ENCODE measurements at regions not wholly inside any gene's neighbourhood (a gene's known extent, or its start where the extent isn't known, plus 50 kb on each side); places are given as distances from the start of the nearest gene placed in this dataset.

DNA sequence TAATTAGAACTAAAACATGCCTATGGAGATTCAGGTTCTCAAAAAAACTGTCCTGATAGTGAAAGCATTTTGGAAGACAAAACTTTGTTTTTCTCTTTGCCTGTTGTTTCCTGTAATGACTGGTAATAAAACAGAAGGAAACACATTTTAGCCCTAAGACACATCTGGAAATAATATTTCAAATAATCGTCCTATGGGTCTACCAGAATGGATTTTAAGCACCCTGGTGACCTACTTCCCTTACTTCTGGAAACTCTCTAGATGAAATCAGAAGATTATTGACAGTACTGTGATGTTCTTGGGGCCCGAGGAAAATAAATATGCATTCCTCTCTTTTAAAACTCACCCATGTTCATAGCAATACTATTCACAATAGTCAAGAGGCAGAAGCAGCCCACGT lies 110.1 kb upstream of the TLE4 start:
- TF ChIP-seq, protein P1, sequence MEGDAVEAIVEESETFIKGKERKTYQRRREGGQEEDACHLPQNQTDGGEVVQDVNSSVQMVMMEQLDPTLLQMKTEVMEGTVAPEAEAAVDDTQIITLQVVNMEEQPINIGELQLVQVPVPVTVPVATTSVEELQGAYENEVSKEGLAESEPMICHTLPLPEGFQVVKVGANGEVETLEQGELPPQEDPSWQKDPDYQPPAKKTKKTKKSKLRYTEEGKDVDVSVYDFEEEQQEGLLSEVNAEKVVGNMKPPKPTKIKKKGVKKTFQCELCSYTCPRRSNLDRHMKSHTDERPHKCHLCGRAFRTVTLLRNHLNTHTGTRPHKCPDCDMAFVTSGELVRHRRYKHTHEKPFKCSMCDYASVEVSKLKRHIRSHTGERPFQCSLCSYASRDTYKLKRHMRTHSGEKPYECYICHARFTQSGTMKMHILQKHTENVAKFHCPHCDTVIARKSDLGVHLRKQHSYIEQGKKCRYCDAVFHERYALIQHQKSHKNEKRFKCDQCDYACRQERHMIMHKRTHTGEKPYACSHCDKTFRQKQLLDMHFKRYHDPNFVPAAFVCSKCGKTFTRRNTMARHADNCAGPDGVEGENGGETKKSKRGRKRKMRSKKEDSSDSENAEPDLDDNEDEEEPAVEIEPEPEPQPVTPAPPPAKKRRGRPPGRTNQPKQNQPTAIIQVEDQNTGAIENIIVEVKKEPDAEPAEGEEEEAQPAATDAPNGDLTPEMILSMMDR (IDR thresholded peaks at IDR 0.05; ENCODE audit: unreplicated experiment): no peak
- Mint-ChIP-seq H3K27me3 (ENCODE audit: unreplicated experiment) (no peaks in the 10 kb centered on the region), H3K27ac (ENCODE audit: unreplicated experiment) (no peak overlapping the region), H3K4me3 (ENCODE audit: low read depth, unreplicated experiment) (no peak overlapping the region), H3K36me3 (ENCODE audit: insufficient read depth, unreplicated experiment) (no peaks in the 10 kb centered on the region), H3K9me3 (ENCODE audit: low read depth, unreplicated experiment) (peaks cover 2% of the 10 kb centered on the region), H3K4me1 (ENCODE audit: low read depth, unreplicated experiment) (no peaks in the 10 kb centered on the region)
- CTCF ChIA-PET: no interaction called here
- no peak for DNase-seq
- intact Hi-C loops (cut with micrococcal nuclease; ENCODE audit: unreplicated experiment): no loop called here
- no TSS peak for BruUV-seq (replicated peaks)

DNA sequence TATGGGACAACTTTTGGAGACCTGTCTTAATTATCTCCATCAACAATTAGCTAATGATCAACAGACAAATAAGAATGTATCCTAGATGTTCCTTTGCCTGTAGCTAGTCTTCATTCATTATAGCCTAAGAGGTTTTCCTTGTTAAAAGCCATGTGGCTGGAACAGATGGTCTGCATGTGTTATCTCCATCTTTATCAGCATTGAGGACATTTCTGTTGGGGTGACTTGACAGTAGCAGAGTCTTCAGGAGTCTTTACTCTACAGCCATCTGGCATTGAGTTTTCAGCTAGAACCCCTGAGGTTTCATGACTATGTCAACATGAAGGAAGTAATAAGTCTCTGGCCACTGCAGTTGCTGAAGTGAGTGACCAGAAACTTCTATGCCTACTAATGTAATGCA lies 106.6 kb upstream of the TLE4 start:
- no peak overlapping the region for H3K4me3 Mint-ChIP-seq (ENCODE audit: low read depth, unreplicated experiment)
- CTCF ChIA-PET: interaction anchor here (0.6 kb wide), 1 partner anchor 983 kb away, joined by 3 read pairs; no protein-coding TSS in a partner anchor
- H3K27me3 Mint-ChIP-seq (ENCODE audit: unreplicated experiment): no peaks in the 10 kb centered on the region
- no peaks in the 10 kb centered on the region for H3K9me3 Mint-ChIP-seq (ENCODE audit: low read depth, unreplicated experiment)
- TF ChIP-seq, protein P1 (IDR thresholded peaks at IDR 0.05; ENCODE audit: unreplicated experiment): no peak
- H3K27ac Mint-ChIP-seq (ENCODE audit: unreplicated experiment): no peak overlapping the region
- DNase-seq: no peak
- no peaks in the 10 kb centered on the region for H3K4me1 Mint-ChIP-seq (ENCODE audit: low read depth, unreplicated experiment)
- no TSS peak for BruUV-seq (replicated peaks)
- intact Hi-C loops (cut with micrococcal nuclease; ENCODE audit: unreplicated experiment): no loop called here
- H3K36me3 Mint-ChIP-seq (ENCODE audit: insufficient read depth, unreplicated experiment): no peaks in the 10 kb centered on the region

DNA sequence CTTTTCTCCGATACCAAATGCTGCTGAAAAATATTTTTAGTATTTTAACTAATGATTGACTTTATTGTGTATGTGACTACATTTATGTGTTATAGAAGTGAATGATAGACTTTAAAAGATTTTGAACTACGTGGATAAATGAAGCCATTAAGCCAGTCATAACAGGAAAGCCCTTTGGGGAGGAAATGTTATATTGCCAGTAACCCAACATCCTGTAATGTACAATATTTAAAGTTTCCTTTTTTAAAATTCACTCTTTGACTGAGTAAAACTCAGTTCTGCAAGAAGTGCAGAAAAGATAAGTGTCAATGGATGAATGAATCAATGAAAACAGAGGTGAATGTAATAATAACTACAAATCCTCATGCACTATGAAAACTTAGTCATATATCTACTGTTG lies 102.6 kb upstream of the TLE4 start:
- no peaks in the 10 kb centered on the region for H3K36me3 Mint-ChIP-seq (ENCODE audit: insufficient read depth, unreplicated experiment)

DNA sequence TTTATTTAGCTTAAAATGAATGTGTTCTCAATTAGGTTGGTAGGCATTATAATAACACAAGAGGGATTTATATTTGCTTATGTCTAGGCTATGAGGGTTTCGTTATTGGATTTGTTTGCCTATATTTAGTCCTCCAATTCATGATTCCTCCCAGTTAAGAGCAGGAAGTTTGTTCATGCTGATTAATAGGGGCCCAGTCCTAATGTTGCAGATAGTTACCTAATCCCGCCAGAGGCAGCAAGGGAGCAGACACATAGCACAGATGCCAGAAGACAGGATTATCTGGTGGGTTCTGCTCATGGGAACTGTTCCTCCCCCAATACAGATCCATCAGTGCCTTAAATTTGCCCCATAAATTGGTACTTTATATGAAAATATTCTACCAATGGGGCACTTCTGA lies 100.8 kb upstream of the TLE4 start:
- Mint-ChIP-seq H3K4me3 (ENCODE audit: low read depth, unreplicated experiment) (no peak overlapping the region), H3K27me3 (ENCODE audit: unreplicated experiment) (no peaks in the 10 kb centered on the region), H3K36me3 (ENCODE audit: insufficient read depth, unreplicated experiment) (no peaks in the 10 kb centered on the region), H3K4me1 (ENCODE audit: low read depth, unreplicated experiment) (no peaks in the 10 kb centered on the region), H3K9me3 (ENCODE audit: low read depth, unreplicated experiment) (no peaks in the 10 kb centered on the region), H3K27ac (ENCODE audit: unreplicated experiment) (no peak overlapping the region)
- intact Hi-C loops (cut with micrococcal nuclease; ENCODE audit: unreplicated experiment): no loop called here
- DNase-seq: no peak
- no TSS peak for BruUV-seq (replicated peaks)
- TF ChIP-seq, protein P1 (IDR thresholded peaks at IDR 0.05; ENCODE audit: unreplicated experiment): no peak
- CTCF ChIA-PET: no interaction called here

More for the DNA sequence above, 102.6 kb upstream of the TLE4 start:
- no peaks in the 10 kb centered on the region for H3K9me3 Mint-ChIP-seq (ENCODE audit: low read depth, unreplicated experiment)
- intact Hi-C loops (cut with micrococcal nuclease; ENCODE audit: unreplicated experiment): no loop called here
- no peak for DNase-seq
- H3K27ac Mint-ChIP-seq (ENCODE audit: unreplicated experiment): no peak overlapping the region
- no peak overlapping the region for H3K4me3 Mint-ChIP-seq (ENCODE audit: low read depth, unreplicated experiment)
- CTCF ChIA-PET: no interaction called here
- no peaks in the 10 kb centered on the region for H3K27me3 Mint-ChIP-seq (ENCODE audit: unreplicated experiment)
- TF ChIP-seq, protein P1 (IDR thresholded peaks at IDR 0.05; ENCODE audit: unreplicated experiment): no peak
- no peaks in the 10 kb centered on the region for H3K4me1 Mint-ChIP-seq (ENCODE audit: low read depth, unreplicated experiment)
- BruUV-seq (replicated peaks): no TSS peak
